ENCODE measurements at regions not wholly inside any gene's neighbourhood (a gene's known extent, or its start where the extent isn't known, plus 50 kb on each side); places are given as distances from the start of the nearest gene placed in this dataset.

- no peak overlapping the region for H3K27ac ChIP-seq
- no peaks in the 10 kb centered on the region for H3K27me3 ChIP-seq
- H3K4me3 ChIP-seq (ENCODE audit: low read depth in 1 of 2, low read length in 1 of 2) = no peak overlapping the region
- no peaks in the 10 kb centered on the region for H3K36me3 ChIP-seq
- no peaks in the 10 kb centered on the region for H3K4me1 ChIP-seq (ENCODE audit: control insufficient read depth in 1 of 2, insufficient read depth in 1 of 2, low read depth in 1 of 2, low read length in 1 of 2)
- TF ChIP-seq CTCF (IDR thresholded peaks at IDR 0.05) = no peak
- H3K9me3 ChIP-seq = no peaks in the 10 kb centered on the region
These were observed 90.3 kb upstream of the SLC10A2 start for GRCh38 chr13:103156346-103156998.

- Histone ChIP-seq H3K27ac (no peak overlapping the region), H3K4me3 (ENCODE audit: low read depth in 1 of 2, low read length in 1 of 2) (no peak overlapping the region), H3K4me1 (ENCODE audit: control insufficient read depth in 1 of 2, insufficient read depth in 1 of 2, low read depth in 1 of 2, low read length in 1 of 2) (no peaks in the 10 kb centered on the region), H3K9me3 (no peaks in the 10 kb centered on the region), H3K36me3 (no peaks in the 10 kb centered on the region), H3K27me3 (no peaks in the 10 kb centered on the region)
- no peak for TF ChIP-seq CTCF (IDR thresholded peaks at IDR 0.05)
These were observed 87.2 kb upstream of the SLC10A2 start for GRCh38 chr13:103153466-103153865.

GRCh38 chr13:103147961-103148360 lies 81.7 kb upstream of the SLC10A2 start:
- TF ChIP-seq CTCF (IDR thresholded peaks at IDR 0.05) = no peak
- Histone ChIP-seq H3K4me3 (ENCODE audit: low read depth in 1 of 2, low read length in 1 of 2) (no peak overlapping the region), H3K27ac (no peak overlapping the region), H3K27me3 (no peaks in the 10 kb centered on the region), H3K4me1 (ENCODE audit: control insufficient read depth in 1 of 2, insufficient read depth in 1 of 2, low read depth in 1 of 2, low read length in 1 of 2) (no peaks in the 10 kb centered on the region), H3K9me3 (no peaks in the 10 kb centered on the region), H3K36me3 (no peaks in the 10 kb centered on the region)

- no peaks in the 10 kb centered on the region for H3K9me3 ChIP-seq
- TF ChIP-seq CTCF (IDR thresholded peaks at IDR 0.05) = no peak
- H3K4me3 ChIP-seq (ENCODE audit: low read depth in 1 of 2, low read length in 1 of 2) = no peak overlapping the region
- no peaks in the 10 kb centered on the region for H3K27me3 ChIP-seq
- no peaks in the 10 kb centered on the region for H3K4me1 ChIP-seq (ENCODE audit: control insufficient read depth in 1 of 2, insufficient read depth in 1 of 2, low read depth in 1 of 2, low read length in 1 of 2)
- H3K27ac ChIP-seq = no peak overlapping the region
- no peaks in the 10 kb centered on the region for H3K36me3 ChIP-seq
These were observed 79.2 kb upstream of the SLC10A2 start for GRCh38 chr13:103145442-103145841.

- Histone ChIP-seq H3K36me3 (no peaks in the 10 kb centered on the region), H3K9me3 (no peaks in the 10 kb centered on the region), H3K4me3 (ENCODE audit: low read depth in 1 of 2, low read length in 1 of 2) (no peak overlapping the region), H3K27me3 (no peaks in the 10 kb centered on the region), H3K27ac (no peak overlapping the region), H3K4me1 (ENCODE audit: control insufficient read depth in 1 of 2, insufficient read depth in 1 of 2, low read depth in 1 of 2, low read length in 1 of 2) (no peaks in the 10 kb centered on the region)
- no peak for TF ChIP-seq CTCF (IDR thresholded peaks at IDR 0.05)
These were observed 77.2 kb upstream of the SLC10A2 start for GRCh38 chr13:103143432-103143831.

Measured in neutrophil (primary cell).